ENCODE measurements at regions not wholly inside any gene's neighbourhood (a gene's known extent, or its start where the extent isn't known, plus 50 kb on each side); places are given as distances from the start of the nearest gene placed in this dataset.
"Not testable (repeated sequence)": the region's sequence is repeated elsewhere in the genome, so short reads cannot be mapped to it uniquely, and the experiment has no call there.

GRCh38 chr2:242047963-242048362 is 178.4 kb downstream of the RTP5 start:
- peaks cover 68% of the 10 kb centered on the region for H3K27me3 Mint-ChIP-seq (ENCODE audit: low read depth)

GRCh38 chr2:242048479-242048878 is 178.9 kb downstream of the RTP5 start:
- Mint-ChIP-seq H3K9me3 (peaks cover 9% of the 10 kb centered on the region), H3K4me1 (peaks cover 2% of the 10 kb centered on the region), H3K27me3 (ENCODE audit: low read depth) (peaks cover 69% of the 10 kb centered on the region), H3K36me3 (peaks cover 1% of the 10 kb centered on the region), H3K4me3 (no peak overlapping the region), H3K27ac (no peak overlapping the region)
- TF ChIP-seq CTCF (IDR thresholded peaks at IDR 0.05; ENCODE audit: unreplicated experiment): no peak
- DNase-seq (ENCODE audit: low spot score in 2 of 2, unreplicated experiment in 2 of 2): no peak

More at GRCh38 chr2:242047963-242048362, 178.4 kb downstream of the RTP5 start:
- Mint-ChIP-seq H3K4me3 (no peak overlapping the region), H3K36me3 (peaks cover 1% of the 10 kb centered on the region), H3K9me3 (peaks cover 9% of the 10 kb centered on the region), H3K4me1 (peaks cover 3% of the 10 kb centered on the region), H3K27ac (no peak overlapping the region)
- TF ChIP-seq CTCF (IDR thresholded peaks at IDR 0.05; ENCODE audit: unreplicated experiment): no peak
- DNase-seq (ENCODE audit: low spot score in 2 of 2, unreplicated experiment in 2 of 2): no peak

GRCh38 chr2:242049492-242049891 is 180.0 kb downstream of the RTP5 start:
- H3K27ac Mint-ChIP-seq; H3K9me3 Mint-ChIP-seq; H3K4me1 Mint-ChIP-seq; H3K36me3 Mint-ChIP-seq; DNase-seq (ENCODE audit: low spot score in 2 of 2, unreplicated experiment in 2 of 2); H3K4me3 Mint-ChIP-seq: not testable (repeated sequence)
- peaks cover 67% of the 10 kb centered on the region for H3K27me3 Mint-ChIP-seq (ENCODE audit: low read depth)

- H3K27ac Mint-ChIP-seq: no peak overlapping the region
- no peak overlapping the region for H3K4me3 Mint-ChIP-seq
- H3K9me3 Mint-ChIP-seq: peaks cover 6% of the 10 kb centered on the region
- no peak for DNase-seq (ENCODE audit: low spot score in 2 of 2, unreplicated experiment in 2 of 2)
- H3K36me3 Mint-ChIP-seq: no peaks in the 10 kb centered on the region
- peaks cover 65% of the 10 kb centered on the region for H3K27me3 Mint-ChIP-seq (ENCODE audit: low read depth)
- H3K4me1 Mint-ChIP-seq: no peaks in the 10 kb centered on the region
- no peak for TF ChIP-seq CTCF (IDR thresholded peaks at IDR 0.05; ENCODE audit: unreplicated experiment)
Measured at GRCh38 chr2:242051463-242051862, 181.9 kb downstream of the RTP5 start.

- Mint-ChIP-seq H3K27me3 (ENCODE audit: low read depth) (peaks cover 75% of the 10 kb centered on the region), H3K4me3 (no peak overlapping the region), H3K27ac (no peak overlapping the region), H3K36me3 (no peaks in the 10 kb centered on the region), H3K9me3 (peaks cover 6% of the 10 kb centered on the region), H3K4me1 (no peaks in the 10 kb centered on the region)
- DNase-seq (ENCODE audit: low spot score in 2 of 2, unreplicated experiment in 2 of 2): no peak
- no peak for TF ChIP-seq CTCF (IDR thresholded peaks at IDR 0.05; ENCODE audit: unreplicated experiment)
Measured at GRCh38 chr2:242052421-242052820, 182.9 kb downstream of the RTP5 start.

- Mint-ChIP-seq H3K27me3 (ENCODE audit: low read depth) (peaks cover 78% of the 10 kb centered on the region), H3K4me3 (no peak overlapping the region)
- TF ChIP-seq CTCF (IDR thresholded peaks at IDR 0.05; ENCODE audit: unreplicated experiment): no peak
Measured at GRCh38 chr2:242053921-242054320, 184.4 kb downstream of the RTP5 start.

More at GRCh38 chr2:242053921-242054320, 184.4 kb downstream of the RTP5 start:
- Mint-ChIP-seq H3K4me1 (no peaks in the 10 kb centered on the region), H3K27ac (no peak overlapping the region), H3K9me3 (no peaks in the 10 kb centered on the region), H3K36me3 (no peaks in the 10 kb centered on the region)
- no peak for DNase-seq (ENCODE audit: low spot score in 2 of 2, unreplicated experiment in 2 of 2)

Measured in mesothelial cell of epicardium (in vitro differentiated cells).